ENCODE measurements at regions not wholly inside any gene's neighbourhood (a gene's known extent, or its start where the extent isn't known, plus 50 kb on each side); places are given as distances from the start of the nearest gene placed in this dataset.

- TF ChIP-seq POLR2A (IDR thresholded peaks at IDR 0.05; ENCODE audit: low read length) (no peak), GATA1 (IDR thresholded peaks at IDR 0.05; ENCODE audit: low read depth, low read length) (no peak)
Measured at GRCh38 chr16:74020095-74020670, 276.4 kb upstream of the PSMD7 start.
